Liver (tissue), 8 donors: ENCODE measurements at regions not wholly inside any gene's neighbourhood (a gene's known extent, or its start where the extent isn't known, plus 50 kb on each side); places are given as distances from the start of the nearest gene placed in this dataset.

Experiments
- DNase-seq: peaks from one replicate; pipeline ENCODE4 v3.0.0-alpha.2; 2017; ENCODE audit warnings: low spot score
- H3K27ac ChIP-seq, 2 donors: one replicate each; pipeline ENCODE4 v1.7.0; 2013; ENCODE audit warnings: inconsistent platforms in 2 of 2, low read length in 2 of 2, control low read depth in 1 of 2, low read depth in 1 of 2, mild to moderate bottlenecking in 1 of 2
- H3K27me3 ChIP-seq, 4 donors: one replicate each; pipeline versions ENCODE4 v1.6.1 to v1.7.0; 2013; ENCODE audit warnings: low read length in 3 of 4, inconsistent platforms in 1 of 4, mild to moderate bottlenecking in 1 of 4, moderate library complexity in 1 of 4; ENCODE audit not compliant: control insufficient read depth in 4 of 4, insufficient read depth in 4 of 4
- H3K36me3 ChIP-seq, 4 donors: one replicate each; pipeline versions ENCODE4 v1.6.1 to v1.7.0; 2013; ENCODE audit warnings: low read length in 3 of 4, mild to moderate bottlenecking in 3 of 4, low read depth in 1 of 4, moderate library complexity in 1 of 4; ENCODE audit not compliant: control insufficient read depth in 4 of 4, insufficient read depth in 3 of 4
- H3K4me1 ChIP-seq, 4 donors: one replicate each; pipeline versions ENCODE4 v1.6.1 to v1.7.0; 2013; ENCODE audit warnings: low read length in 3 of 4, mild to moderate bottlenecking in 3 of 4, moderate library complexity in 1 of 4; ENCODE audit not compliant: control insufficient read depth in 4 of 4, insufficient read depth in 4 of 4
- H3K4me3 ChIP-seq, 3 donors: one replicate each; pipeline versions ENCODE4 v1.6.1 to v1.7.0; 2013; ENCODE audit warnings: low read length in 3 of 3, control low read depth in 1 of 3, low read depth in 1 of 3, mild to moderate bottlenecking in 1 of 3
- H3K9ac ChIP-seq, 2 donors: one replicate each; pipeline ENCODE4 v1.7.0; 2013; ENCODE audit warnings: low read length in 2 of 2, mild to moderate bottlenecking in 2 of 2, moderate library complexity in 2 of 2, control low read depth in 1 of 2, low read depth in 1 of 2
- H3K9me3 ChIP-seq, 4 donors: one replicate each; pipeline versions ENCODE4 v1.6.1 to v1.7.0; 2013; ENCODE audit warnings: low read length in 3 of 4; ENCODE audit not compliant: control insufficient read depth in 4 of 4
- ATF3 ChIP-seq: IDR thresholded peaks from 2 replicates; pipeline ENCODE4 v1.6.1; 2016; ENCODE audit warnings: antibody characterized with exemption
- CTCF ChIP-seq: fragments of 150-350 bp; IDR thresholded peaks from 2 replicates; pipeline ENCODE4 v1.5.1; 2017; ENCODE audit warnings: improper control_type of control experiment, low read depth, low read length; ENCODE audit not compliant: missing input control
- EGR1 ChIP-seq, 2 donors: IDR thresholded peaks; 2 replicates each; pipeline ENCODE4 v1.6.1; 2016 to 2018; ENCODE audit warnings: antibody characterized with exemption in 2 of 2, low read depth in 2 of 2
- FOXA1 ChIP-seq: IDR thresholded peaks from 2 replicates; pipeline ENCODE4 v1.6.1; 2016; ENCODE audit warnings: antibody characterized with exemption
- FOXA2 ChIP-seq: IDR thresholded peaks from 2 replicates; pipeline ENCODE4 v1.6.1; 2016; ENCODE audit warnings: antibody characterized with exemption
- GABPA ChIP-seq, 2 donors: IDR thresholded peaks in 1 of 2; conservative IDR thresholded peaks in 1 of 2; 2 replicates each; pipeline ENCODE4 v1.6.1; 2016; ENCODE audit warnings: antibody characterized with exemption in 2 of 2, mild to moderate bottlenecking in 1 of 2, moderate library complexity in 1 of 2
- HNF4A ChIP-seq, 2 donors: conservative IDR thresholded peaks; 2 replicates each; pipeline ENCODE4 v1.6.1; 2016; ENCODE audit warnings: antibody characterized with exemption in 2 of 2, mild to moderate bottlenecking in 2 of 2
- HNF4G ChIP-seq: IDR thresholded peaks from 2 replicates; pipeline ENCODE4 v1.6.1; 2016; ENCODE audit warnings: antibody characterized with exemption
- JUND ChIP-seq, 2 donors: IDR thresholded peaks; 2 replicates each; pipeline ENCODE4 v1.6.1; 2016; ENCODE audit warnings: antibody characterized with exemption in 2 of 2
- MAX ChIP-seq: IDR thresholded peaks from 2 replicates; pipeline ENCODE4 v1.6.1; 2016; ENCODE audit warnings: antibody characterized with exemption
- NR2F2 ChIP-seq: IDR thresholded peaks from 2 replicates; pipeline ENCODE4 v1.6.1; 2016; ENCODE audit warnings: antibody characterized with exemption
- RAD21 ChIP-seq, 2 donors: IDR thresholded peaks; 2 replicates each; pipeline ENCODE4 v1.6.1; 2016; ENCODE audit warnings: antibody characterized with exemption in 2 of 2, mild to moderate bottlenecking in 2 of 2
- REST ChIP-seq: IDR thresholded peaks from 2 replicates; pipeline ENCODE4 v1.6.1; 2016; ENCODE audit warnings: antibody characterized with exemption, mild to moderate bottlenecking
- RXRA ChIP-seq, 2 donors: IDR thresholded peaks; 2 replicates each; pipeline ENCODE4 v1.6.1; 2017 to 2018; ENCODE audit warnings: antibody characterized with exemption in 2 of 2, mild to moderate bottlenecking in 1 of 2
- SP1 ChIP-seq: IDR thresholded peaks from 2 replicates; pipeline ENCODE4 v1.6.1; 2018; ENCODE audit warnings: antibody characterized with exemption, mild to moderate bottlenecking
- TAF1 ChIP-seq: conservative IDR thresholded peaks from 2 replicates; pipeline ENCODE4 v1.6.1; 2016; ENCODE audit warnings: antibody characterized with exemption, mild to moderate bottlenecking
- YY1 ChIP-seq: IDR thresholded peaks from 2 replicates; pipeline ENCODE4 v1.6.1; 2016; ENCODE audit warnings: antibody characterized with exemption, mild to moderate bottlenecking
- ZBTB33 ChIP-seq: IDR thresholded peaks from 2 replicates; pipeline ENCODE4 v1.6.1; 2016; ENCODE audit warnings: antibody characterized with exemption
- WGBS: extraction: QIAGEN DNeasy Blood & Tissue Kit; methylation state at CpG from one replicate; pipeline ENCODE4 v1.1.7; 2013; 5-methylcytosine and 5-hydroxymethylcytosine counted together
- donor health status: healthy.
- donor health status: healthy.
- donor health status: healthy.
- donor health status: healthy.
- donor health status: healthy.

- no peak for DNase-seq
- Histone ChIP-seq H3K9me3 (no peaks in the 10 kb centered on the region), H3K4me1 (no peaks in the 10 kb centered on the region), H3K27ac (no peak overlapping the region), H3K9ac (no peak overlapping the region), H3K4me3 (no peak overlapping the region), H3K27me3 (no peaks in the 10 kb centered on the region), H3K36me3 (peaks cover 0 to 2% (median 0%) of the 10 kb centered on the region in 4 donors)
- no peak for TF ChIP-seq FOXA1
- TF ChIP-seq TAF1, result no peak
- TF ChIP-seq ZBTB33, result no peak
- no peak for TF ChIP-seq GABPA (IDR thresholded peaks at IDR 0.05 in 1 of 2, conservative IDR thresholded peaks at IDR 0.05 in 1 of 2)
- no peak for TF ChIP-seq RXRA (IDR thresholded peaks at IDR 0.05)
- no peak for TF ChIP-seq CTCF
- TF ChIP-seq EGR1 (IDR thresholded peaks at IDR 0.05; ENCODE audit: low read depth in 2 of 2), result no peak
- no peak for TF ChIP-seq YY1
- TF ChIP-seq NR2F2, result no peak
- no peak for TF ChIP-seq RAD21 (IDR thresholded peaks at IDR 0.05)
- no peak for TF ChIP-seq HNF4A (conservative IDR thresholded peaks at IDR 0.05)
- TF ChIP-seq FOXA2, result no peak
- no peak for TF ChIP-seq JUND (IDR thresholded peaks at IDR 0.05)
- TF ChIP-seq SP1, result no peak
- no peak for TF ChIP-seq HNF4G
- no peak for TF ChIP-seq MAX
- no peak for TF ChIP-seq ATF3
- TF ChIP-seq REST, result no peak
Measured at GRCh38 chr2:37550190-37550589, 121.3 kb downstream of the CDC42EP3 start.

GRCh38 chr2:37551783-37552182 lies 119.7 kb downstream of the CDC42EP3 start:
- no peak overlapping the region for H3K4me3 ChIP-seq
- H3K4me1 ChIP-seq, result no peaks in the 10 kb centered on the region
- H3K27me3 ChIP-seq, result no peaks in the 10 kb centered on the region
- peaks cover 0 to 2% (median 0%) of the 10 kb centered on the region in 4 donors for H3K36me3 ChIP-seq
- H3K9ac ChIP-seq, result no peak overlapping the region
- no peaks in the 10 kb centered on the region for H3K9me3 ChIP-seq
- DNase-seq, result no peak
- H3K27ac ChIP-seq, result no peak overlapping the region
- 87% methylated on average over 3 of the region's 3 CpGs for WGBS
- TF ChIP-seq MAX, result no peak
- no peak for TF ChIP-seq TAF1
- no peak for TF ChIP-seq EGR1 (IDR thresholded peaks at IDR 0.05; ENCODE audit: low read depth in 2 of 2)
- no peak for TF ChIP-seq RXRA (IDR thresholded peaks at IDR 0.05)
- TF ChIP-seq GABPA (IDR thresholded peaks at IDR 0.05 in 1 of 2, conservative IDR thresholded peaks at IDR 0.05 in 1 of 2), result no peak
- TF ChIP-seq JUND (IDR thresholded peaks at IDR 0.05), result no peak
- no peak for TF ChIP-seq FOXA2
- no peak for TF ChIP-seq NR2F2
- no peak for TF ChIP-seq YY1
- TF ChIP-seq ATF3, result no peak
- TF ChIP-seq CTCF, result no peak
- TF ChIP-seq HNF4A (conservative IDR thresholded peaks at IDR 0.05), result no peak
- no peak for TF ChIP-seq SP1
- TF ChIP-seq ZBTB33, result no peak
- TF ChIP-seq HNF4G, result no peak
